ENCODE measurements at regions not wholly inside any gene's neighbourhood (a gene's known extent, or its start where the extent isn't known, plus 50 kb on each side); places are given as distances from the start of the nearest gene placed in this dataset.

GRCh38 chr2:223294756-223295155 lies 242.8 kb downstream of the KCNE4 start:
- Histone ChIP-seq H3K56ac (replicated peaks; ENCODE audit: insufficient read length, low read depth, low read length) (no peak overlapping the region), H3K4ac (replicated peaks; ENCODE audit: insufficient read length, low read depth, low read length) (no peak overlapping the region), H3K23me2 (ENCODE audit: low read depth, low read length) (no peaks in the 10 kb centered on the region), H3K18ac (ENCODE audit: extremely low read depth, low read length) (no peak overlapping the region), H2BK15ac (ENCODE audit: low read length) (no peak overlapping the region), H3K4me2 (ENCODE audit: insufficient read depth in 1 of 2, low read depth in 2 of 2, low read length in 2 of 2) (no peak overlapping the region), H3K79me2 (ENCODE audit: control insufficient read depth in 1 of 2, insufficient read depth in 2 of 2, low read length in 2 of 2) (no peaks in the 10 kb centered on the region), H4K20me1 (replicated peaks in 1 of 2; ENCODE audit: control insufficient read depth in 1 of 2, insufficient read depth in 2 of 2, low read length in 2 of 2) (no peaks in the 10 kb centered on the region), H2AFZ (ENCODE audit: low read length) (no peak overlapping the region), H3K36me3 (ENCODE audit: control insufficient read depth in 2 of 4, insufficient read depth in 4 of 4, low read length in 3 of 4) (no peaks in the 10 kb centered on the region), H3K9ac (replicated peaks in 1 of 4; ENCODE audit: extremely low read depth in 1 of 4, low read depth in 3 of 4, low read length in 3 of 4) (no peak overlapping the region), H3K23ac (ENCODE audit: insufficient read length) (no peak overlapping the region), H4K5ac (ENCODE audit: insufficient read length, low read depth, low read length) (no peak overlapping the region), H3K9me3 (ENCODE audit: insufficient read depth in 2 of 2, low read depth in 1 of 2, low read length in 1 of 2) (no peaks in the 10 kb centered on the region), H2AK5ac (ENCODE audit: low read depth, low read length) (no peak overlapping the region), H3K27ac (ENCODE audit: low read depth, low read length) (no peak overlapping the region), H3K14ac (ENCODE audit: insufficient read length) (no peak overlapping the region), H2BK12ac (ENCODE audit: low read depth, low read length) (no peak overlapping the region), H3K27me3 (replicated peaks in 1 of 4; ENCODE audit: control insufficient read depth in 3 of 4, extremely low read depth in 1 of 4, insufficient read depth in 3 of 4, low read length in 3 of 4) (no peaks in the 10 kb centered on the region), H4K91ac (replicated peaks; ENCODE audit: insufficient read length, low read length) (no peak overlapping the region), H3K79me1 (ENCODE audit: low read depth, low read length) (no peaks in the 10 kb centered on the region), H2BK20ac (ENCODE audit: low read length) (no peak overlapping the region), H3K4me3 (ENCODE audit: extremely low read depth in 1 of 4, insufficient read depth in 2 of 4, low read depth in 3 of 4, low read length in 4 of 4) (no peak overlapping the region), H4K8ac (ENCODE audit: extremely low read depth, insufficient read depth, low read length) (no peak overlapping the region), H3K4me1 (replicated peaks in 1 of 4; ENCODE audit: control insufficient read depth in 3 of 4, insufficient read depth in 4 of 4, low read length in 3 of 4) (no peaks in the 10 kb centered on the region), H2BK5ac (ENCODE audit: low read depth, low read length) (no peak overlapping the region), H2BK120ac (replicated peaks; ENCODE audit: low read depth, low read length) (no peak overlapping the region)
- DNase-seq (ENCODE audit: low read depth in 1 of 2, low spot score in 2 of 2) (no peak), FAIRE-seq (no peak)
- ChIA-PET POLR2A (ENCODE audit: partially characterized antibody) (no interaction called here), CTCF (ENCODE audit: partially characterized antibody) (no interaction called here)
- TF ChIP-seq, protein P1, sequence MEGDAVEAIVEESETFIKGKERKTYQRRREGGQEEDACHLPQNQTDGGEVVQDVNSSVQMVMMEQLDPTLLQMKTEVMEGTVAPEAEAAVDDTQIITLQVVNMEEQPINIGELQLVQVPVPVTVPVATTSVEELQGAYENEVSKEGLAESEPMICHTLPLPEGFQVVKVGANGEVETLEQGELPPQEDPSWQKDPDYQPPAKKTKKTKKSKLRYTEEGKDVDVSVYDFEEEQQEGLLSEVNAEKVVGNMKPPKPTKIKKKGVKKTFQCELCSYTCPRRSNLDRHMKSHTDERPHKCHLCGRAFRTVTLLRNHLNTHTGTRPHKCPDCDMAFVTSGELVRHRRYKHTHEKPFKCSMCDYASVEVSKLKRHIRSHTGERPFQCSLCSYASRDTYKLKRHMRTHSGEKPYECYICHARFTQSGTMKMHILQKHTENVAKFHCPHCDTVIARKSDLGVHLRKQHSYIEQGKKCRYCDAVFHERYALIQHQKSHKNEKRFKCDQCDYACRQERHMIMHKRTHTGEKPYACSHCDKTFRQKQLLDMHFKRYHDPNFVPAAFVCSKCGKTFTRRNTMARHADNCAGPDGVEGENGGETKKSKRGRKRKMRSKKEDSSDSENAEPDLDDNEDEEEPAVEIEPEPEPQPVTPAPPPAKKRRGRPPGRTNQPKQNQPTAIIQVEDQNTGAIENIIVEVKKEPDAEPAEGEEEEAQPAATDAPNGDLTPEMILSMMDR (IDR thresholded peaks at IDR 0.05; ENCODE audit: control extremely low read depth in 1 of 3, insufficient read depth in 1 of 3, low read depth in 1 of 3, low read length in 3 of 3) = no peak
- TF ChIP-seq SP2 (IDR thresholded peaks at IDR 0.05; ENCODE audit: low read length) = no peak
- no peak for TF ChIP-seq SIX5 (IDR thresholded peaks at IDR 0.05; ENCODE audit: low read depth, low read length)
- TF ChIP-seq SRF (IDR thresholded peaks at IDR 0.05; ENCODE audit: low read depth, low read length) = no peak
- no peak for TF ChIP-seq RAD21 (IDR thresholded peaks at IDR 0.05 in 1 of 2, conservative IDR thresholded peaks at IDR 0.05 in 1 of 2; ENCODE audit: low read depth in 2 of 2, low read length in 2 of 2)

Data from H1 (cell line).